Esophagus squamous epithelium (tissue), 5 donors: ENCODE measurements at regions not wholly inside any gene's neighbourhood (a gene's known extent, or its start where the extent isn't known, plus 50 kb on each side); places are given as distances from the start of the nearest gene placed in this dataset.

Experiments
- DNase-seq: peaks from one replicate; lab custom pipeline; 2025; lab: John Stamatoyannopoulos, UW
- H3K27ac ChIP-seq, 4 donors: fragments of 200-600 bp; sonication (generic); one replicate each; pipeline ENCODE4 v1.5.1; 2016 to 2019; ENCODE audit warnings: mild to moderate bottlenecking in 1 of 4
- H3K27me3 ChIP-seq, 4 donors: fragments of 200-600 bp; sonication (generic); 1 replicate in 3 of 4; 2 replicates in 1 of 4; pipeline versions ENCODE4 v1.5.1 to v1.6.0; 2017 to 2021; ENCODE audit warnings: antibody characterized with exemption in 1 of 4
- H3K36me3 ChIP-seq, 3 donors: fragments of 200-600 bp; sonication (generic); one replicate each; pipeline ENCODE4 v1.5.1; 2016 to 2019
- H3K4me1 ChIP-seq, 3 donors: fragments of 200-600 bp; sonication (generic); one replicate each; pipeline ENCODE4 v1.5.1; 2017 to 2019
- H3K4me3 ChIP-seq, 4 donors: fragments of 200-600 bp; sonication (generic); 1 replicate in 3 of 4; 2 replicates in 1 of 4; pipeline ENCODE4 v1.5.1; 2016 to 2019; ENCODE audit warnings: mild to moderate bottlenecking in 2 of 4, moderate library complexity in 1 of 4
- H3K9me3 ChIP-seq, 3 donors: fragments of 200-600 bp; sonication (generic); one replicate each; pipeline ENCODE4 v1.5.1; 2016 to 2019
- CTCF ChIP-seq, 6 experiments: fragments of 450-650 bp in 4 of 6; fragments of 200-600 bp in 2 of 6; sonication (generic) in 2 of 6; IDR thresholded peaks; one replicate each; pipeline ENCODE4 v1.5.1; 2016 to 2019; ENCODE audit warnings: antibody characterized with exemption in 6 of 6, mild to moderate bottlenecking in 4 of 6, moderate library complexity in 4 of 6
- POLR2A ChIP-seq, 4 donors: fragments of 450-650 bp; IDR thresholded peaks; one replicate each; pipeline ENCODE4 v1.6.1; 2017; ENCODE audit warnings: antibody characterized with exemption in 4 of 4, mild to moderate bottlenecking in 4 of 4, moderate library complexity in 3 of 4
- WGBS, 2 donors: methylation state at CpG; one replicate each; pipeline ENCODE4 v1.1.5; 2018; 5-methylcytosine and 5-hydroxymethylcytosine counted together
- intact Hi-C: fragments of 100-400 bp; cut with DNase I; formaldehyde crosslinking; loops from one replicate; pipeline ENCODE4 v1.15.0; 2022
- donor health status: DM: yes; HTN: yes; CAD: no.

- H3K27ac ChIP-seq: no peak overlapping the region
- H3K27me3 ChIP-seq: no peaks in the 10 kb centered on the region
- H3K4me1 ChIP-seq: no peaks in the 10 kb centered on the region
- no peak for DNase-seq
- intact Hi-C loops: no loop called here
- no peaks in the 10 kb centered on the region for H3K9me3 ChIP-seq
- 38 to 54% methylated on average over 3 of the region's 3 CpGs for WGBS, 2 donors
- no peak overlapping the region for H3K4me3 ChIP-seq
- no peaks in the 10 kb centered on the region for H3K36me3 ChIP-seq
- no peak for TF ChIP-seq CTCF (IDR thresholded peaks at IDR 0.05)
These were observed 119.0 kb upstream of the TNR start for GRCh38 chr1:175862408-175862807.

DNA sequence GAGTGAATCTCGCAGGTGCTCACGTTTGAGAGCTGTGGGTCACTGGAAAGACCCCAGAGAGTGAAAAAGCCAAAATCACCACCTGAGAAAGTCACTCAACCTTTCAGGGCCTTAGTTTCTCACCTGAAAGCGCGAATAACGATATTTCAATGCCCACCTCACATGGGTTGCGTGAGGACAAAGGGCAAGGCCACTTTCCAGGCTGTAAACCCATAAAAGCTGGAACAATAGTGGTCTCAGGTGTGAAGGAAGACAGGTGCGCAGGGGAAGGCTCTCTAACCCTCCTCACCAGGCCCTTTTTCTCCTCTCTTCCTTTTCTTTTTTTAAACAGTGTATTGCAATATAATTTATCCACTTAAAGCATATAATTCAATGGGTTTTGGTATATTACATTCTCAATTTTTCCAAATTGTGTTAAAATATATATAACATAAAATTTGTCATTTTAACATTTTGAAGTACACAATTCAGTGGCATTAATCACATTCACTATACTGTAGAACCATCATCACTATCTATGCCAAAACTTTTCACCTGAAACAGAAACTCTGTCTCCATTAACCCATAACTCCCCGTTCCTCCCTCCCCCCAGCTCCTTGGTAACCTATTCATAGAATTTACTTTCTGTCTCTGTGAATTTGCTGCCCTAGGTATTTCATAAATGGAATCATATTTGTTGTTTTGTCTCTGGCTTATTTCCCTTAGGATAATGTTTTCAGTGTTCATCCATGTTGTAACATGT, 118.4 kb upstream of the TNR start:
- Histone ChIP-seq H3K36me3 (no peaks in the 10 kb centered on the region), H3K9me3 (no peaks in the 10 kb centered on the region), H3K4me1 (no peaks in the 10 kb centered on the region), H3K27me3 (no peaks in the 10 kb centered on the region), H3K4me3 (no peak overlapping the region), H3K27ac (no peak overlapping the region)
- WGBS, 2 donors: 65 to 74% methylated on average over 8 of the region's 8 CpGs
- intact Hi-C loops: no loop called here
- no peak for TF ChIP-seq POLR2A (IDR thresholded peaks at IDR 0.05)
- TF ChIP-seq CTCF (IDR thresholded peaks at IDR 0.05): no peak
- DNase-seq: no peak

- Histone ChIP-seq H3K9me3 (no peaks in the 10 kb centered on the region), H3K27ac (no peak overlapping the region), H3K27me3 (no peaks in the 10 kb centered on the region), H3K4me1 (no peaks in the 10 kb centered on the region), H3K4me3 (no peak overlapping the region), H3K36me3 (no peaks in the 10 kb centered on the region)
- no peak for TF ChIP-seq POLR2A (IDR thresholded peaks at IDR 0.05)
- no peak for TF ChIP-seq CTCF (IDR thresholded peaks at IDR 0.05)
- no peak for DNase-seq
- intact Hi-C loops: no loop called here
- 24 to 27% methylated on average over 6 of the region's 6 CpGs for WGBS, 2 donors
These were observed 114.4 kb upstream of the TNR start for GRCh38 chr1:175857756-175858155.

DNA sequence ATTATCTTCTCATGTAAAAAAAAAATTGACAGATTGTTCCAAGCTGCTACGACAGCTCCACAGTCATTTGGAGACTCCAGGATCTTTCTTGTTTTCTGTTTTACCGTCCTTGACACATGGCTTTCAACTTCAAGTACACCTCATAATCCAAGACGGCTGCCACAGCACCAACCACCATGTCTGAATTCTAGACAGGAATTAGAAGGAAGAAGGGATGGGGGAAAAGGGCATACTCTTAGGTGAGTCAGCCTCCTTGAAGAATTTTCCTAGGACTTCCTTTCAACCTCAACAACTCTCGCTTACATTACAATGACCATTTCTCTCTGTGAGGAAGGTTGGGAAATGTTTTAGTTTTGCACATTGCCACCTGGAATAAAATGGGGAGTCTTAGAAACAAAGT, 110.3 kb upstream of the TNR start:
- no peak for TF ChIP-seq CTCF (IDR thresholded peaks at IDR 0.05)
- TF ChIP-seq POLR2A (IDR thresholded peaks at IDR 0.05): no peak
- Histone ChIP-seq H3K9me3 (no peaks in the 10 kb centered on the region), H3K27me3 (no peaks in the 10 kb centered on the region), H3K4me1 (no peaks in the 10 kb centered on the region), H3K4me3 (no peak overlapping the region), H3K36me3 (no peaks in the 10 kb centered on the region), H3K27ac (no peak overlapping the region)
- intact Hi-C loops: no loop called here
- DNase-seq: no peak
- WGBS, 2 donors: 84 to 85% methylated on average over 4 of the region's 4 CpGs

DNA sequence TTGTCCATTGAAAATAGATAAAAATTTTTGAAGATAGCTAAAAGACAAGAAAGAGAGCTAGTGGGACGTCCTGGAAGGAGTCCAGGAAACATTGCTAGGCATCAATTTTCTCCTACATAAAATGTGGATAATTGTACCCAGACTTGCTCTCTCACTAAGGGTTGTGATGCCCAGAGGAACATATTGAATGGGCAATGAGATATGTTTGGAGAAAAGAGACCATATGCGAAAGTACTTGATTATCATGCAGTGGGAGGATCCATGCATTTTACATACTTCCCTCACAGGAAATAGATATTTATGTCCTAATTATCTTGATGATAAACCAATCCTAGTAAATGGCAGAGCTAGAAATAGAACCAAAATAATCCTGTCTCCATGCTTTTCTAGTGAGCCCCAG, 108.4 kb upstream of the TNR start:
- H3K4me1 ChIP-seq: no peaks in the 10 kb centered on the region
- no peak overlapping the region for H3K27ac ChIP-seq
- no peak for DNase-seq
- no peaks in the 10 kb centered on the region for H3K27me3 ChIP-seq
- H3K9me3 ChIP-seq: no peaks in the 10 kb centered on the region
- no peaks in the 10 kb centered on the region for H3K36me3 ChIP-seq
- WGBS, 2 donors: 77 to 88% methylated on average over 2 of the region's 2 CpGs
- no peak overlapping the region for H3K4me3 ChIP-seq
- intact Hi-C loops: no loop called here
- no peak for TF ChIP-seq POLR2A (IDR thresholded peaks at IDR 0.05)
- no peak for TF ChIP-seq CTCF (IDR thresholded peaks at IDR 0.05)
